Smooth muscle cell of the brain vasculature (primary cell): ENCODE measurements at regions not wholly inside any gene's neighbourhood (a gene's known extent, or its start where the extent isn't known, plus 50 kb on each side); places are given as distances from the start of the nearest gene placed in this dataset.
"Not testable (repeated sequence)": the region's sequence is repeated elsewhere in the genome, so short reads cannot be mapped to it uniquely, and the experiment has no call there.

Source experiments
- DNase-seq: peaks from one replicate; pipeline ENCODE4 v3.0.0-alpha.2; 2012; ENCODE audit warnings: low read depth, low spot score

- DNase-seq: no peak
Measured at GRCh38 chr15:77877869-77878577, 199.5 kb downstream of the TBC1D2B start.

- not testable (repeated sequence) for DNase-seq
Measured at GRCh38 chr15:77876107-77876820, 201.2 kb downstream of the TBC1D2B start.

- not testable (repeated sequence) for DNase-seq
Measured at GRCh38 chr15:77875066-77875721, 202.3 kb downstream of the TBC1D2B start.

- DNase-seq: no peak
Measured at GRCh38 chr15:77874063-77874462, 203.4 kb downstream of the TBC1D2B start.

GRCh38 chr15:77872521-77873425 is 204.7 kb downstream of the TBC1D2B start:
- DNase-seq: not testable (repeated sequence)

GRCh38 chr15:77871852-77872371 is 205.6 kb downstream of the TBC1D2B start:
- DNase-seq: no peak

GRCh38 chr15:77870195-77871065 is 207.1 kb downstream of the TBC1D2B start:
- DNase-seq: no peak

- DNase-seq: no peak
Measured at GRCh38 chr15:77869021-77869895, 208.3 kb downstream of the TBC1D2B start.

GRCh38 chr15:77868048-77868629 is 209.4 kb downstream of the TBC1D2B start:
- DNase-seq: not testable (repeated sequence)

- DNase-seq: no peak
Measured at GRCh38 chr15:77867266-77868047, 210.1 kb downstream of the TBC1D2B start.

GRCh38 chr15:77866596-77867125 is 210.8 kb downstream of the TBC1D2B start:
- no peak for DNase-seq

- DNase-seq: no peak
Measured at GRCh38 chr15:77866186-77866585, 211.3 kb downstream of the TBC1D2B start.

- DNase-seq: no peak
Measured at GRCh38 chr15:77865701-77866100, 211.8 kb downstream of the TBC1D2B start.

GRCh38 chr15:77865106-77865610 is 212.4 kb downstream of the TBC1D2B start:
- no peak for DNase-seq

- no peak for DNase-seq
Measured at GRCh38 chr15:77864211-77865105, 213.1 kb downstream of the TBC1D2B start.

- no peak for DNase-seq
Measured at GRCh38 chr15:77863491-77864105, 213.9 kb downstream of the TBC1D2B start.
